ENCODE measurements at regions not wholly inside any gene's neighbourhood (a gene's known extent, or its start where the extent isn't known, plus 50 kb on each side); places are given as distances from the start of the nearest gene placed in this dataset.
"Not testable (repeated sequence)": the region's sequence is repeated elsewhere in the genome, so short reads cannot be mapped to it uniquely, and the experiment has no call there.

DNA sequence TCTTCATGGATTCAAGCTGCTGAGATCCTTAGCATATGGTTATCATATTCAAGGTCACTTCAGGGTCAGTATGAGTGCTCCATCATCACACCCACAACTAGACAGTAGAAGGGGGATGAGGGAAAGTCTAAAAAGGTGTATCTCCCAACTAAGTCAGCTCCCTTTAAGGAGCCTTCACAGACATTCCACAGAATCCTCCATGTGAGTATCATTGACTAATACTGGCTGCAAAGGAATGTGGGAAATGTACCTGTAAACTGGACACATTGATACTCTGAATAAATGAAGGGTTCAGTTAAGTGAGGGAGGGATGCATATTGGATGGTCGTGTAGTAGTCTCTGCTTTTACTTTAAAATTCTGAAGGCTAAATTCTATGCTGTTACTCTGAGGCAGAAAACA lies 330.7 kb downstream of the LRRC70 start:
- TF ChIP-seq, protein P1, sequence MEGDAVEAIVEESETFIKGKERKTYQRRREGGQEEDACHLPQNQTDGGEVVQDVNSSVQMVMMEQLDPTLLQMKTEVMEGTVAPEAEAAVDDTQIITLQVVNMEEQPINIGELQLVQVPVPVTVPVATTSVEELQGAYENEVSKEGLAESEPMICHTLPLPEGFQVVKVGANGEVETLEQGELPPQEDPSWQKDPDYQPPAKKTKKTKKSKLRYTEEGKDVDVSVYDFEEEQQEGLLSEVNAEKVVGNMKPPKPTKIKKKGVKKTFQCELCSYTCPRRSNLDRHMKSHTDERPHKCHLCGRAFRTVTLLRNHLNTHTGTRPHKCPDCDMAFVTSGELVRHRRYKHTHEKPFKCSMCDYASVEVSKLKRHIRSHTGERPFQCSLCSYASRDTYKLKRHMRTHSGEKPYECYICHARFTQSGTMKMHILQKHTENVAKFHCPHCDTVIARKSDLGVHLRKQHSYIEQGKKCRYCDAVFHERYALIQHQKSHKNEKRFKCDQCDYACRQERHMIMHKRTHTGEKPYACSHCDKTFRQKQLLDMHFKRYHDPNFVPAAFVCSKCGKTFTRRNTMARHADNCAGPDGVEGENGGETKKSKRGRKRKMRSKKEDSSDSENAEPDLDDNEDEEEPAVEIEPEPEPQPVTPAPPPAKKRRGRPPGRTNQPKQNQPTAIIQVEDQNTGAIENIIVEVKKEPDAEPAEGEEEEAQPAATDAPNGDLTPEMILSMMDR (IDR thresholded peaks at IDR 0.05; ENCODE audit: low read depth, low read length): no peak
- Histone ChIP-seq H3K9me3 (no peaks in the 10 kb centered on the region), H3K4me1 (no peaks in the 10 kb centered on the region), H3K4me3 (ENCODE audit: low read depth, low read length) (no peak overlapping the region), H3K36me3 (no peaks in the 10 kb centered on the region), H3K27me3 (no peaks in the 10 kb centered on the region)
- no peak for DNase-seq

DNA sequence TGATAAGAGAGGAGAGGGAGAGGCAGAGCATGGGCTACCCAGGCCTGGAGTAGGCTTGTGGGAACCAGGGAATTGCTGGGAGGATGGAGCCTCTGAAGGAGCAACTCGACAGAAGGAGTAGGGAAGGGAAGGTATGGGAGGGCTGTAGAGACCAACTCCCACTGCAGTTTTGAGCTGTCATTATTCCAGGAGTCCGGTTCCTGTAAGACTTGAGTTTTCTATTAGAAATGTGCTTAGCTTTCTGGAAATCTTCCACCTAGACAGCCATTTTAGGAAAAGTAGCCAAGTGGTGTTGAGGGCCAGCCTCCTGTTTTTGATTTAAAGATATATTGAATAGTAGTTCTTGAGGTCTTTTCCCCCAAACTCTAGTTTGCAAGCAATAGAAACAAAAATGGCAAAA lies 323.5 kb downstream of the LRRC70 start:
- DNase-seq: no peak
- TF ChIP-seq, protein P1 (IDR thresholded peaks at IDR 0.05; ENCODE audit: low read depth, low read length): no peak

DNA sequence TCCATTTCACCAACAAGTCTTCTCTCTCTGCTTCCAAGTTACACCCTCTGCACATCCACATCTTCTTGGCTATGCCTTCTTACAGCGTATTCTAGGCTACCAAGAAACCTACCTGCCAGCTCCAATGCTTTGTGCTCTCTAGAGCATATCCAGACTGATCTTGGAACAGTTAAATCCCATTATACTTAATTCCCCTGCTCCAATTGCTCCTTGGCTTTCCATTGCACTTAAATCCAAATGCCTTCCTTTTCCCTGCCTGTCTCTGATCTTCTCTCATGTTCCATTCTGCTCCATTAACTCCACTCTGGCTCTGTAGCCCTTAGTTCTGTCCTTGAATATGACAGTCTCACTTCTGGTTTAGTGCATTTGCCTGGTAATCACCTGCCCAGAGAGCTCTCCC lies 322.4 kb downstream of the LRRC70 start:
- TF ChIP-seq, protein P1 (IDR thresholded peaks at IDR 0.05; ENCODE audit: low read depth, low read length): no peak
- H3K4me1 ChIP-seq: no peaks in the 10 kb centered on the region
- DNase-seq: no peak

More for the DNA sequence above, 323.5 kb downstream of the LRRC70 start:
- Histone ChIP-seq H3K4me3 (ENCODE audit: low read depth, low read length) (no peak overlapping the region), H3K9me3 (no peaks in the 10 kb centered on the region), H3K4me1 (no peaks in the 10 kb centered on the region), H3K27me3 (no peaks in the 10 kb centered on the region), H3K36me3 (no peaks in the 10 kb centered on the region)

GRCh38 chr5:62896121-62896893 lies 317.7 kb downstream of the LRRC70 start:
- Histone ChIP-seq H3K9me3 (no peaks in the 10 kb centered on the region), H3K4me3 (ENCODE audit: low read depth, low read length) (no peak overlapping the region), H3K27me3 (no peaks in the 10 kb centered on the region), H3K36me3 (no peaks in the 10 kb centered on the region), H3K4me1 (no peaks in the 10 kb centered on the region)
- TF ChIP-seq, protein P1 (IDR thresholded peaks at IDR 0.05; ENCODE audit: low read depth, low read length): no peak
- no peak for DNase-seq

More for the DNA sequence above, 322.4 kb downstream of the LRRC70 start:
- no peaks in the 10 kb centered on the region for H3K27me3 ChIP-seq
- H3K4me3 ChIP-seq (ENCODE audit: low read depth, low read length): no peak overlapping the region
- H3K9me3 ChIP-seq: no peaks in the 10 kb centered on the region
- H3K36me3 ChIP-seq: no peaks in the 10 kb centered on the region

GRCh38 chr5:62886603-62887315 lies 308.1 kb downstream of the LRRC70 start:
- no peaks in the 10 kb centered on the region for H3K4me1 ChIP-seq
- H3K36me3 ChIP-seq: no peaks in the 10 kb centered on the region
- H3K4me3 ChIP-seq (ENCODE audit: low read depth, low read length): no peak overlapping the region
- TF ChIP-seq, protein P1 (IDR thresholded peaks at IDR 0.05; ENCODE audit: low read depth, low read length): no peak
- DNase-seq: no peak
- no peaks in the 10 kb centered on the region for H3K9me3 ChIP-seq
- H3K27me3 ChIP-seq: no peaks in the 10 kb centered on the region

- H3K4me1 ChIP-seq; H3K27me3 ChIP-seq; H3K4me3 ChIP-seq (ENCODE audit: low read depth, low read length); DNase-seq; H3K9me3 ChIP-seq; H3K36me3 ChIP-seq: not testable (repeated sequence)
Measured at GRCh38 chr5:62837330-62837729, 258.7 kb downstream of the LRRC70 start.

All from BE2C (cell line).